Mucosa of descending colon (tissue), 3 donors: ENCODE measurements at regions not wholly inside any gene's neighbourhood (a gene's known extent, or its start where the extent isn't known, plus 50 kb on each side); places are given as distances from the start of the nearest gene placed in this dataset. TPM values are rescaled to one million over a fixed set of nuclear protein-coding genes. Genes with fewer than 3 reads are reported as not detected.

Experiments
- ATAC-seq: fragments of 200-7000 bp; cut with Tn5 transposase; one replicate; pipeline ENCODE4 v1.9.1; 2020; ENCODE audit warnings: mild to moderate bottlenecking, moderate library complexity
- DNase-seq, 3 donors: peaks; one replicate each; pipeline ENCODE4 v3.0.0-alpha.2; 2020
- H3K36me3 ChIP-seq: fragments of 200-600 bp; one replicate; pipeline ENCODE4 v1.8.0; 2021; ENCODE audit warnings: low read depth, mild to moderate bottlenecking
- H3K4me1 ChIP-seq: fragments of 200-600 bp; one replicate; pipeline ENCODE4 v1.8.0; 2021; ENCODE audit warnings: low read depth, mild to moderate bottlenecking
- H3K4me3 ChIP-seq: fragments of 200-600 bp; one replicate; pipeline ENCODE4 v1.8.0; 2021; ENCODE audit warnings: mild to moderate bottlenecking
- H3K9me3 ChIP-seq: fragments of 200-600 bp; one replicate; pipeline ENCODE4 v1.8.0; 2021; ENCODE audit warnings: mild to moderate bottlenecking
- intact Hi-C, 2 donors: fragments of 100-400 bp; cut with DNase I in 1 of 2; cut with micrococcal nuclease in 1 of 2; formaldehyde crosslinking; loops; one replicate each; pipeline versions ENCODE4 v1.11.0 to v1.11.1; 2022; cut with DNase I, micrococcal nuclease
- microRNA-seq: library from miRNA; unstranded; fragments of <30 nt; microRNA quantifications from one replicate; pipeline ENCODE4, GENCODE V29; 2019
- TF ChIP-seq, protein P1 (sequence below): fragments of 200-600 bp; IDR thresholded peaks from one replicate; pipeline ENCODE4 v1.8.0; 2022; ENCODE audit warnings: antibody characterized with exemption, mild to moderate bottlenecking
- donor health status: DM: no; HTN: no; CAD: no; lungs with moderate emphysema.
- donor health status: DM: no; HTN: no; CAD: no.
- donor health status: DM: no; HTN: yes; CAD: no.

DNA sequence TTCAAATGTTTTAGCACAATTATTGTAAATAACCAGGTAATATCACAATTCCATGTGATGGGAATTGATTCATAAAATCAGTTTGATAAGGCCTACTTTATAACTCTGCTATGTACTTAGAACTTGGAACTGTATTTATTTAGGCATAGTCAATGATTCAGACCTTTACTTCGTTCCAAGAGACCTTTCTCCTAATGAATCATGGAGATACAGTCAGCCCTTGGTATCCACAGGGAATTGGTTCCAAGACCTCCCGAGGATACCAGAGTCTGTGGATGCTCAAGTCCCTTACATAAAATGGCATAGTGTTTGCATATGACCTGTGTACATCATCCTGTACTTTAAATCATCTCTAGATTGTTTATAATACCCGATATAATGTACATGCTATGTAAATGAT, 60.8 kb upstream of the UMPS start:
- DNase-seq (no peak), ATAC-seq (peak; percentile 27)
- intact Hi-C loops, result no loop called here
- no peaks in the 10 kb centered on the region for H3K9me3 ChIP-seq
- H3K4me1 ChIP-seq, result no peaks in the 10 kb centered on the region
- no peak overlapping the region for H3K4me3 ChIP-seq
- H3K36me3 ChIP-seq, result peaks cover 5% of the 10 kb centered on the region
- TF ChIP-seq, protein P1, sequence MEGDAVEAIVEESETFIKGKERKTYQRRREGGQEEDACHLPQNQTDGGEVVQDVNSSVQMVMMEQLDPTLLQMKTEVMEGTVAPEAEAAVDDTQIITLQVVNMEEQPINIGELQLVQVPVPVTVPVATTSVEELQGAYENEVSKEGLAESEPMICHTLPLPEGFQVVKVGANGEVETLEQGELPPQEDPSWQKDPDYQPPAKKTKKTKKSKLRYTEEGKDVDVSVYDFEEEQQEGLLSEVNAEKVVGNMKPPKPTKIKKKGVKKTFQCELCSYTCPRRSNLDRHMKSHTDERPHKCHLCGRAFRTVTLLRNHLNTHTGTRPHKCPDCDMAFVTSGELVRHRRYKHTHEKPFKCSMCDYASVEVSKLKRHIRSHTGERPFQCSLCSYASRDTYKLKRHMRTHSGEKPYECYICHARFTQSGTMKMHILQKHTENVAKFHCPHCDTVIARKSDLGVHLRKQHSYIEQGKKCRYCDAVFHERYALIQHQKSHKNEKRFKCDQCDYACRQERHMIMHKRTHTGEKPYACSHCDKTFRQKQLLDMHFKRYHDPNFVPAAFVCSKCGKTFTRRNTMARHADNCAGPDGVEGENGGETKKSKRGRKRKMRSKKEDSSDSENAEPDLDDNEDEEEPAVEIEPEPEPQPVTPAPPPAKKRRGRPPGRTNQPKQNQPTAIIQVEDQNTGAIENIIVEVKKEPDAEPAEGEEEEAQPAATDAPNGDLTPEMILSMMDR, result no peak

DNA sequence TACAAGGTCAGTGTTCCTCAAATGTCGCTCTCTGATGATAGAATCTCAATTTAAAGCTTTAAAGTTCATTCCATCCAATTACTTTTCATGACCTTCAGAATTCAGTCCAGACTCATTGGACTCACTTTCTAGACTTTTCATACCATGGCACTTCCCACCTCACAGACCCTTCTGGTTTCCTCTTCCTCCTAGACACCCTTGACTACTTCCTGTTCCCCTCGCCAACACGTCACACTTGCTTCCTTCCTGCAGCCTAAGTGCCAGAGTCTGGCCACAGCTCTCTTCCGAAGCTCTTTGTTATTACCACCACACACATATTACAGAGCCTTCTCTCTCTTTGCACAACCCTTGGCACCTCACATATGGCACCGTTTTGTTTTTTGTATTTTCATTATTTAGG, 59.1 kb upstream of the UMPS start:
- TF ChIP-seq, protein P1, result no peak
- intact Hi-C loops, result no loop called here
- peak in 1 of 3 donors; percentile 9 for DNase-seq
- ATAC-seq, result no peak
- no peaks in the 10 kb centered on the region for H3K4me1 ChIP-seq
- peaks cover 8% of the 10 kb centered on the region for H3K36me3 ChIP-seq
- no peak overlapping the region for H3K4me3 ChIP-seq
- H3K9me3 ChIP-seq, result no peaks in the 10 kb centered on the region

DNA sequence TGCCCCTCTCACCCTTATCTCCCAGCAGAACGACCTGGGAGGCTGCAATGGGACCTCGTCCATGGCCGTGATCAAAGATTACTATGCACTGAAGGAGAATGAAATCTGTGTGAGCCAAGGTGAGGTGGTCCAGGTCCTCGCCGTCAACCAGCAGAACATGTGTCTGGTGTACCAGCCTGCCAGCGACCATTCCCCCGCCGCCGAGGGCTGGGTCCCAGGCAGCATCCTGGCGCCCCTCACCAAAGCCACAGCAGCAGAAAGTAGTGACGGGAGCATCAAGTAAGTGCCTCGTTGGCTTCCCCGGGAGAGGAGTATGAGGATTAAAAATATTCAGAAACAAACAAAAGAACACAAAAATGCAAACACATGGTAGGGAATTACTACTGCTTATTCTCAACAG, 55.9 kb upstream of the UMPS start:
- ATAC-seq (no peak), DNase-seq (no peak)
- intact Hi-C loops, result no loop called here
- no peaks in the 10 kb centered on the region for H3K4me1 ChIP-seq
- H3K4me3 ChIP-seq, result no peak overlapping the region
- H3K36me3 ChIP-seq, result peaks cover 4% of the 10 kb centered on the region
- TF ChIP-seq, protein P1, result no peak
- H3K9me3 ChIP-seq, result no peaks in the 10 kb centered on the region

DNA sequence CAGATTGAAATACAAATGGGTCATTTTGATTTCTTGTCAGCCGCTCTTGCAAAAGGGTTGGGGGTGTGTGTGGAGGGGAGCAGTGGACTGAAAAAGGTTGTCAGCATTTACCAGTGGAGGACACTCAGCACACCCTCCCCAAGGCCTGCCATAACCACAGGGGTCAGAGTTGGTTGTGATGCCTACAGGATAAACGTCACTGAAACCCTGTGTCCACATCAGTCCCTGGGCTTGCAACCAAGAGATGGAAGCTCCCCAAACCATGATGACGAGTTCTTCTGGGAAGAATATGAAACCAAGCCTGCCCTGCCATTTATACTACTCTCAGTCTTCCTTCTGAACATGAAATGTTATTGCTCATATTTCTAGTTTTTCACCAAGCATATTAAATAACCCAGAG, 54.0 kb upstream of the UMPS start:
- TF ChIP-seq, protein P1, result no peak
- intact Hi-C loops, result no loop called here
- ATAC-seq (no peak), DNase-seq (no peak)
- H3K9me3 ChIP-seq, result no peaks in the 10 kb centered on the region
- H3K4me1 ChIP-seq, result no peaks in the 10 kb centered on the region
- no peak overlapping the region for H3K4me3 ChIP-seq
- H3K36me3 ChIP-seq, result peaks cover 4% of the 10 kb centered on the region

DNA sequence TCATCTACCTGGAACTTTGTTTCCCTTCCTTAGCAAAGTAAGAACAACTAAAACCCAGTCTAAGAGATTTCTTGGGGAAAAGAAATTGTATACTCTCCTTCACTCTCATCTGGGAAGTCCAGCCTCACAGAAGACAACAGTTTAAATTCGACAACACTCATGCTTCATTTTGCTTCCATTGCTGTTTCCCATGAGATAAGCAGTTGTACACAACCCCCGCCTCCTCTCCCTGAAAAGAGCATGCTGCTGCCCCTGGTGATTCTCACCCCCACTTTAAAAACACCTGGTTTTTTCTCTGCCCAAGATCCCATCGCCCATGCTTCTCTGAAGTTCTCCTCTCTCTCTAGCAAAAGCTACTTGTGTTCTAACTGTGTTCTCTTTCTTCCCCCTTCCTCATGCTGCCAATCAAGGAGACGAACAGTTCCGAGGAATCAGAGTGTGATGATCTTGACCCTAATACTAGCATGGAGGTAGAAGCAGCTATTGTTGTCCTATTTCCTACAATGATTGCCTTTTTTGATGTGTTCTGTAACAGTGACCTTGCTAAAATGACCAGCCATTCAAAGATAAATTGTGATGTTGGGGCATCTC, 51.1 kb upstream of the UMPS start:
- intact Hi-C loops, result no loop called here
- TF ChIP-seq, protein P1, result no peak
- H3K9me3 ChIP-seq, result no peaks in the 10 kb centered on the region
- H3K4me3 ChIP-seq, result no peak overlapping the region
- DNase-seq (no peak), ATAC-seq (no peak)
- H3K4me1 ChIP-seq, result no peaks in the 10 kb centered on the region
- H3K36me3 ChIP-seq, result peaks cover 4% of the 10 kb centered on the region

Small RNA genes in the stretch of these regions (microRNA-seq; reads per million reads assigned to microRNA genes)
- gene MIR5002 (not detected), gene MIR6083 (not detected)
